IMR-90 (cell line): ENCODE measurements at regions not wholly inside any gene's neighbourhood (a gene's known extent, or its start where the extent isn't known, plus 50 kb on each side); places are given as distances from the start of the nearest gene placed in this dataset.

Experiments
- ATAC-seq: fragments of 200-7000 bp; cut with Tn5 transposase; 2 replicates; pipeline ENCODE4 v1.9.1; 2020; ENCODE audit warnings: low read depth, mild to moderate bottlenecking, moderate library complexity
- BruUV-seq: library from RNA; stranded (reverse); fragments of 400-500 nt; replicated peaks from 2 replicates; lab custom pipeline; 2021; lab: Mats Ljungman, UMichigan
- CTCF ChIA-PET: fragments of 300-600 bp; formaldehyde crosslinking; extraction: SDS; loops from one replicate; lab custom pipeline; 2021; ENCODE audit warnings: antibody characterized with exemption; lab: Yijun Ruan, JAX
- POLR2A ChIA-PET: fragments of 300-600 bp; sonication (Branson Sonifier 250); formaldehyde crosslinking; loops from one replicate; lab custom pipeline; 2022; ENCODE audit warnings: antibody characterized with exemption; ENCODE audit not compliant: unreplicated experiment; lab: Charles Lee
- DNase-seq: peaks from one replicate; pipeline ENCODE4 v3.0.0; 2013
- H2AFZ ChIP-seq: replicated peaks from 2 replicates; pipeline ENCODE3; 2013; ENCODE audit warnings: low read length, mild to moderate bottlenecking; ENCODE audit not compliant: poor library complexity
- H2AK5ac ChIP-seq: 2 replicates; pipeline ENCODE4 v1.6.1; 2013; ENCODE audit warnings: low read depth, low read length, inconsistent platforms
- H2AK9ac ChIP-seq: replicated peaks from 2 replicates; pipeline ENCODE3; 2013; ENCODE audit warnings: mild to moderate bottlenecking, low read depth, low read length, moderate library complexity; ENCODE audit not compliant: poor library complexity
- H2BK120ac ChIP-seq: 2 replicates; pipeline ENCODE4 v1.6.1; 2013; ENCODE audit warnings: low read depth, low read length, inconsistent platforms
- H2BK15ac ChIP-seq: 3 replicates; pipeline ENCODE4 v1.6.1; 2013; ENCODE audit warnings: low read depth, low read length, inconsistent platforms
- H2BK20ac ChIP-seq: 2 replicates; pipeline ENCODE4 v1.6.1; 2013; ENCODE audit warnings: low read depth, mild to moderate bottlenecking, inconsistent platforms, low read length, moderate library complexity
- H2BK5ac ChIP-seq: 2 replicates; pipeline ENCODE4 v1.6.1; 2013; ENCODE audit warnings: mild to moderate bottlenecking, low read depth, low read length, inconsistent platforms; ENCODE audit not compliant: poor library complexity, severe bottlenecking
- H3K14ac ChIP-seq: replicated peaks from 2 replicates; pipeline ENCODE4 v1.6.1; 2013; ENCODE audit warnings: low read depth, low read length, inconsistent platforms
- H3K18ac ChIP-seq: 2 replicates; pipeline ENCODE4 v1.6.1; 2013; ENCODE audit warnings: low read depth, low read length, control low read depth
- H3K23ac ChIP-seq: 2 replicates; pipeline ENCODE4 v1.6.1; 2013; ENCODE audit warnings: low read depth, low read length, inconsistent platforms
- H3K27ac ChIP-seq: 2 replicates; pipeline ENCODE4 v1.5.1; 2013; ENCODE audit warnings: mild to moderate bottlenecking, control low read depth, low read length; ENCODE audit not compliant: insufficient read depth
- H3K27me3 ChIP-seq: 2 replicates; pipeline ENCODE4 v1.6.1; 2013; ENCODE audit warnings: low read length; ENCODE audit not compliant: control insufficient read depth, insufficient read depth
- H3K36me3 ChIP-seq: 2 replicates; pipeline ENCODE4 v1.6.1; 2013; ENCODE audit warnings: low read length, mixed read lengths; ENCODE audit not compliant: control insufficient read depth, insufficient read depth
- H3K4ac ChIP-seq: 2 replicates; pipeline ENCODE4 v1.6.1; 2013; ENCODE audit warnings: low read depth, low read length, inconsistent platforms
- H3K4me1 ChIP-seq: 2 replicates; pipeline ENCODE4 v1.6.1; 2013; ENCODE audit warnings: low read length, mixed read lengths; ENCODE audit not compliant: control insufficient read depth, insufficient read depth
- H3K4me2 ChIP-seq: 2 replicates; pipeline ENCODE4 v1.6.1; 2013; ENCODE audit warnings: low read depth, mild to moderate bottlenecking, control low read depth, low read length, moderate library complexity
- H3K4me3 ChIP-seq: 2 replicates; pipeline ENCODE4 v1.5.1; 2013; ENCODE audit warnings: low read depth, mild to moderate bottlenecking, control low read depth, low read length, moderate library complexity; ENCODE audit not compliant: insufficient read depth
- H3K56ac ChIP-seq: 2 replicates; pipeline ENCODE4 v1.6.1; 2013; ENCODE audit warnings: low read length, inconsistent platforms; ENCODE audit not compliant: insufficient read depth; ENCODE audit errors: extremely low read depth
- H3K79me1 ChIP-seq, 2 experiments: 2 replicates each; pipeline ENCODE4 v1.6.1; 2013; ENCODE audit warnings: low read length in 2 of 2, inconsistent platforms in 1 of 2, low read depth in 1 of 2
- H3K9ac ChIP-seq: 2 replicates; pipeline ENCODE4 v1.6.1; 2013; ENCODE audit warnings: low read depth, low read length, control low read depth
- H3K9me1 ChIP-seq: 2 replicates; pipeline ENCODE4 v1.6.1; 2013; ENCODE audit warnings: low read length, inconsistent platforms; ENCODE audit not compliant: insufficient read depth
- H3K9me3 ChIP-seq: 2 replicates; pipeline ENCODE4 v1.6.1; 2013; ENCODE audit warnings: low read length; ENCODE audit not compliant: control insufficient read depth, insufficient read depth
- H4K20me1 ChIP-seq: 2 replicates; pipeline ENCODE4 v1.6.1; 2013; ENCODE audit warnings: low read length, inconsistent platforms; ENCODE audit not compliant: insufficient read depth
- H4K5ac ChIP-seq: 2 replicates; pipeline ENCODE4 v1.6.1; 2013; ENCODE audit warnings: mild to moderate bottlenecking, low read depth, low read length, control low read depth
- H4K8ac ChIP-seq, 2 experiments: 2 replicates each; pipeline ENCODE4 v1.6.1; 2013; ENCODE audit warnings: low read depth in 2 of 2, low read length in 2 of 2, control low read depth in 1 of 2, inconsistent platforms in 1 of 2
- H4K91ac ChIP-seq: 2 replicates; pipeline ENCODE4 v1.6.1; 2013; ENCODE audit warnings: low read depth, low read length, inconsistent platforms; ENCODE audit not compliant: insufficient read depth
- BHLHE40 ChIP-seq: fragments of 150-350 bp; IDR thresholded peaks from 2 replicates; pipeline ENCODE4 v1.6.1; 2016; ENCODE audit warnings: mild to moderate bottlenecking, low read depth, low read length
- CEBPB ChIP-seq: IDR thresholded peaks from 2 replicates; pipeline ENCODE4 v1.6.1; 2012; ENCODE audit warnings: low read depth, low read length, improper control_type of control experiment
- CHD1 ChIP-seq: IDR thresholded peaks from 2 replicates; pipeline ENCODE4 v1.6.1; 2012; ENCODE audit warnings: low read depth, low read length, improper control_type of control experiment
- FOS ChIP-seq: fragments of 150-350 bp; IDR thresholded peaks from 2 replicates; pipeline ENCODE4 v1.6.1; 2016; ENCODE audit warnings: low read depth, low read length
- MAFK ChIP-seq: IDR thresholded peaks from 2 replicates; pipeline ENCODE4 v1.6.1; 2012; ENCODE audit warnings: low read depth, low read length, improper control_type of control experiment
- MAZ ChIP-seq: IDR thresholded peaks from 2 replicates; pipeline ENCODE4 v1.6.1; 2012; ENCODE audit warnings: low read depth, mild to moderate bottlenecking, low read length, improper control_type of control experiment, moderate library complexity, borderline replicate concordance
- MXI1 ChIP-seq: IDR thresholded peaks from 2 replicates; pipeline ENCODE4 v1.6.1; 2012; ENCODE audit warnings: low read depth, mild to moderate bottlenecking, low read length, moderate library complexity, borderline replicate concordance
- NFE2L2 ChIP-seq: fragments of 150-350 bp; IDR thresholded peaks from 2 replicates; pipeline ENCODE4 v1.6.1; 2016; ENCODE audit warnings: low read depth, mild to moderate bottlenecking, low read length
- RAD21 ChIP-seq: IDR thresholded peaks from 2 replicates; pipeline ENCODE4 v1.6.1; 2012; ENCODE audit warnings: low read length, improper control_type of control experiment
- RCOR1 ChIP-seq: IDR thresholded peaks from 2 replicates; pipeline ENCODE4 v1.6.1; 2012; ENCODE audit warnings: mild to moderate bottlenecking, low read length, improper control_type of control experiment; ENCODE audit not compliant: insufficient replicate concordance
- RFX5 ChIP-seq: IDR thresholded peaks from 2 replicates; pipeline ENCODE4 v1.8.0; 2012; ENCODE audit warnings: low read depth, mild to moderate bottlenecking, low read length, moderate library complexity
- SMC3 ChIP-seq: fragments of 150-350 bp; IDR thresholded peaks from 2 replicates; pipeline ENCODE4 v1.6.1; 2016; ENCODE audit warnings: low read depth, mild to moderate bottlenecking, antibody characterized with exemption, low read length, moderate library complexity
- dilution Hi-C: fragments of 300-500 bp; cut with HindIII; formaldehyde crosslinking; loops from one replicate; pipeline ENCODE4 v1.14.3; 2018; ENCODE audit warnings: low sequenced_read_pairs; ENCODE audit not compliant: unreplicated experiment
- in situ Hi-C: fragments of 300-500 bp; cut with MboI; formaldehyde crosslinking; loops from 3 replicates; pipeline ENCODE4 v1.14.3; 2019; ENCODE audit warnings: low sequenced_read_pairs, inconsistent platforms, mixed read lengths
- intact Hi-C: fragments of 100-400 bp; cut with micrococcal nuclease; formaldehyde crosslinking; loops from 2 replicates; pipeline ENCODE4 v1.10.0; 2022
- TF ChIP-seq, protein P1 (sequence below): fragments of 150-350 bp; IDR thresholded peaks from 2 replicates; pipeline ENCODE4 v1.6.1; 2017; ENCODE audit warnings: mild to moderate bottlenecking, antibody characterized with exemption, low read length, low read depth
- TF ChIP-seq, protein P2 (sequence below): conservative IDR thresholded peaks from 2 replicates; pipeline ENCODE4 v1.5.1; 2012; ENCODE audit warnings: mild to moderate bottlenecking, low read depth, low read length, improper control_type of control experiment

DNA sequence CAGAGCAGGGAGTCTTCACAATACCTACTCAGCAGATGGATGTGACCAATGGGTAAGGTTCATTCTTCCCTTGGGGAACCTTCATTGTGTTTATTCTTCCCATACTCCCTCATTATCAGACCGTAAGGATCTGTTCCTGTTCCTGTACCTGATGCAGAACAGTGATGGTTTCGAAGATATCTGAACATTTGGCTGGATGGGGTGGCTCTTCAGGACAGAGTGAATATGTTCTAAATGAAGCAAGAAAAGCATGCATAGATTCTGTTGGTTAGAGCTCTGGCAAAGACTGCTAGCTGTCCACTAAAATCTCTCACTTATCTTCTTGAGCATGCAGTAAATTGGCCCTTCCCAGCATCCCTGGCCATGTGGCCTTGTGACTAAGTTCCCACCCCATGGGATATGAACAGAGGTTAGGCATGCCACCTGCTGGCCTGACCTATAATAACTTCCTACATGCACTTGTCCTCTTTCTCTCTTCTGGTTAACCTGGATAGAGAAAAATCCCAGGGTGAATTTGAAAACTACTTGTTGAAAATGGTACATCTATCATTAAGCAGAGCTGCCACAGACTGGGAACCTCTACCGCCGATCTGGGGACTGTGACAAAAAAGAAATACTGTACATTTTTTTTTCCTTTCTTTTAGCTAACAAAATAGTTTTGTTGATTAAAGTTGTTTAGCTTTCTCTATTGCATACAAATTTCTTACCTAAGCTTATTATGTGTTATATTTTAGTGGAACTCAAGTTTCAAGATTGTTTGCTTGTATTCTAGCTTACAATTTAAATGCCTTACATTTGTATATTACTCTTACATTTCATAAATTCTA is 60.0 kb upstream of the BANK1 start (continued):
- TF ChIP-seq FOS: no peak

DNA sequence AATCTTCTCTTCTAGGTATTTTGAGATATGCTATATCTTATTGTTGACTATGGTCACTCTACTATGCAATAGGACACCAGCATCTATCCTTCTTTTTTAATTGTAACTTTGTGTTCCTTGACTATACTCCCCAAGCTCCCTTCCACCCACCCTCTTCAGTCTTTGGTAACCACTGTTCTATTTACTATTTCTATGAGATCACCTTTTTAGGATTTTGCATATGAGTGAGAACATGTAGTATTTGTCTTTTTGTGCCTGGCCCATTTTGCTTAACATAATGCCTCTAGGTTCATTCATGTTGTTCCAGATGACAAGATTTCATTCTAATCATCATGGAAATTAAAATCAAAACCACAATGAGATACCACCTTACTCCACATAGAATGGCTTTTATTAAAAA is 63.3 kb upstream of the BANK1 start:
- no TSS peak for BruUV-seq
- intact Hi-C loops: no loop called here
- no peak for TF ChIP-seq CEBPB
- TF ChIP-seq FOS: no peak
- no peak for TF ChIP-seq MXI1
- TF ChIP-seq SMC3: no peak
- no peak for TF ChIP-seq CHD1
- no peak for TF ChIP-seq BHLHE40
- TF ChIP-seq, protein P1, sequence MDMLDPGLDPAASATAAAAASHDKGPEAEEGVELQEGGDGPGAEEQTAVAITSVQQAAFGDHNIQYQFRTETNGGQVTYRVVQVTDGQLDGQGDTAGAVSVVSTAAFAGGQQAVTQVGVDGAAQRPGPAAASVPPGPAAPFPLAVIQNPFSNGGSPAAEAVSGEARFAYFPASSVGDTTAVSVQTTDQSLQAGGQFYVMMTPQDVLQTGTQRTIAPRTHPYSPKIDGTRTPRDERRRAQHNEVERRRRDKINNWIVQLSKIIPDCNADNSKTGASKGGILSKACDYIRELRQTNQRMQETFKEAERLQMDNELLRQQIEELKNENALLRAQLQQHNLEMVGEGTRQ: no peak
- TF ChIP-seq MAFK: no peak
- no peak for TF ChIP-seq RAD21
- TF ChIP-seq MAZ: no peak
- TF ChIP-seq RCOR1: no peak
- TF ChIP-seq NFE2L2: no peak
- TF ChIP-seq, protein P2, sequence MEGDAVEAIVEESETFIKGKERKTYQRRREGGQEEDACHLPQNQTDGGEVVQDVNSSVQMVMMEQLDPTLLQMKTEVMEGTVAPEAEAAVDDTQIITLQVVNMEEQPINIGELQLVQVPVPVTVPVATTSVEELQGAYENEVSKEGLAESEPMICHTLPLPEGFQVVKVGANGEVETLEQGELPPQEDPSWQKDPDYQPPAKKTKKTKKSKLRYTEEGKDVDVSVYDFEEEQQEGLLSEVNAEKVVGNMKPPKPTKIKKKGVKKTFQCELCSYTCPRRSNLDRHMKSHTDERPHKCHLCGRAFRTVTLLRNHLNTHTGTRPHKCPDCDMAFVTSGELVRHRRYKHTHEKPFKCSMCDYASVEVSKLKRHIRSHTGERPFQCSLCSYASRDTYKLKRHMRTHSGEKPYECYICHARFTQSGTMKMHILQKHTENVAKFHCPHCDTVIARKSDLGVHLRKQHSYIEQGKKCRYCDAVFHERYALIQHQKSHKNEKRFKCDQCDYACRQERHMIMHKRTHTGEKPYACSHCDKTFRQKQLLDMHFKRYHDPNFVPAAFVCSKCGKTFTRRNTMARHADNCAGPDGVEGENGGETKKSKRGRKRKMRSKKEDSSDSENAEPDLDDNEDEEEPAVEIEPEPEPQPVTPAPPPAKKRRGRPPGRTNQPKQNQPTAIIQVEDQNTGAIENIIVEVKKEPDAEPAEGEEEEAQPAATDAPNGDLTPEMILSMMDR: no peak
- TF ChIP-seq RFX5: no peak

More for the DNA sequence above, 63.3 kb upstream of the BANK1 start:
- H3K36me3 ChIP-seq: no peaks in the 10 kb centered on the region
- no peak overlapping the region for H2BK15ac ChIP-seq
- DNase-seq (no peak), ATAC-seq (no peak)
- H2AK5ac ChIP-seq: no peak overlapping the region
- ChIA-PET POLR2A (no interaction called here), CTCF (no interaction called here)
- H3K23ac ChIP-seq: no peak overlapping the region
- H3K18ac ChIP-seq: no peak overlapping the region
- H2AFZ ChIP-seq: no peak overlapping the region
- no peak overlapping the region for H3K14ac ChIP-seq
- H4K20me1 ChIP-seq: no peaks in the 10 kb centered on the region
- H3K9me1 ChIP-seq: no peaks in the 10 kb centered on the region
- in situ Hi-C loops: loop anchor here (25.0 kb wide), 1 partner anchor 565 kb away; no protein-coding TSS in a partner anchor
- no peak overlapping the region for H4K8ac ChIP-seq
- no peak overlapping the region for H2BK5ac ChIP-seq
- dilution Hi-C loops: no loop called here
- H3K9ac ChIP-seq: no peak overlapping the region
- H3K4me3 ChIP-seq: no peak overlapping the region
- H3K27me3 ChIP-seq: no peaks in the 10 kb centered on the region
- H3K9me3 ChIP-seq: no peaks in the 10 kb centered on the region
- no peak overlapping the region for H3K4ac ChIP-seq
- H2BK120ac ChIP-seq: no peak overlapping the region
- H4K91ac ChIP-seq: no peak overlapping the region
- no peak overlapping the region for H3K4me2 ChIP-seq
- no peak overlapping the region for H3K56ac ChIP-seq
- no peak overlapping the region for H4K5ac ChIP-seq
- H3K4me1 ChIP-seq: no peaks in the 10 kb centered on the region
- no peaks in the 10 kb centered on the region for H3K79me1 ChIP-seq
- H2AK9ac ChIP-seq: no peak overlapping the region
- H3K27ac ChIP-seq: no peak overlapping the region
- H2BK20ac ChIP-seq: no peak overlapping the region
